ENCODE measurements at regions not wholly inside any gene's neighbourhood (a gene's known extent, or its start where the extent isn't known, plus 50 kb on each side); places are given as distances from the start of the nearest gene placed in this dataset.
"Not testable (repeated sequence)": the region's sequence is repeated elsewhere in the genome, so short reads cannot be mapped to it uniquely, and the experiment has no call there.

DNA sequence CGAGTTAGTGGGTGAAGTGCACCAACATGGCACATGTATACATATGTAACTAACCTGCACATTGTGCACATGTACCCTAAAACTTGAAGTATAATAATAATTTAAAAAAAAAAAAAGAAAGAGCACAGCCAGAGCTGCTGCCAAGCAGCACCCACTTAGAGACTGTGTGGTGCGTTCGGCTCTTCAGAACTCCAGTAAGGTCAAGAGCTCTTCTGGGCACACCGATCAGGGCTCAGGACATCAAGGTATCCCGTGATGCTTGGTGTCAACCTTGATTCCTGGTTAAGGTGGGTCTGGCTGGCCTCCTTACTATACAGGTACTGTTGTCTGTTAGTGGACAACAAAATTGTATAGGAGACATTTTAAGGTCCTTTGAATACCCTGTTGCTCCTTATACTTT is 385.7 kb upstream of the AKR1E2 start:
- DNase-seq (ENCODE audit: low spot score), result no peak

DNA sequence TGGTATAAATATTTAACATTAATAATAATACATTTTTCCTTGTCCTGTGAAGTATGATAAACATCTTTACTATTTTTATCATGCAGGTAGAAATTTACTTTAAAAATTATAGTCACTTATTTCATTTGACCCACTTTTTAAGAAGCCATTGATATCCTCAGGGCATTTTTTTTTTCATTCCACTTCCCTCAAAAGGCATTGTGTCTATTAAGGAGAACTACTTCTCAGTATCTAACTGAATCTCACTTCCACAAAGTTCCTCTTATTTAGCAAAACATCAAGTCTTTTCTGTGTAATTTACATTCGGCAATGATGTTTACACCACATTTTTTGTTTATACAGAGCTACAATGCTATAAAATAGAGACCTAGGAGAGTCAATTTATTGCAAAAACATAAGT is 388.2 kb upstream of the AKR1E2 start:
- DNase-seq (ENCODE audit: low spot score), result no peak

GRCh38 chr10:4437061-4437460 is 388.9 kb upstream of the AKR1E2 start:
- no peak for DNase-seq (ENCODE audit: low spot score)

DNA sequence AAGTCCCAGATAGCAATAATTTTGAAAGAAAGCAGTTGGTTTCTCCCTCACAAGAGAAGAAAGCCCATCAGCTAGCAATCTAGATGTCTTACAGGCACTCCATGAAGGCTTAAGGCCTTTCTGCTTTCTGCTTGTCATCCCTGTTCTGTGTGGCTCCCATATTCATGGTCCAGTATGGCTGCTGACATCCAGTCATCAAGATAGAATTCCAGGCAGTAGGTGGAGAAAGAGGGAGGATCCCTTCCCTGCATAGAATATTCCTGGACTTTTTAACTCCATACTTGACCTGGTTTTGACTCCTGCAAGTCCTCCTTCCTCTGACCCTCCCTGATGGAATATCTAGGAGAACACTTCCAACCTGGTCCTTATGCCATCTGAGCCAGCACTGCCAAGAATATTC is 389.9 kb upstream of the AKR1E2 start:
- DNase-seq (ENCODE audit: low spot score), result no peak

DNA sequence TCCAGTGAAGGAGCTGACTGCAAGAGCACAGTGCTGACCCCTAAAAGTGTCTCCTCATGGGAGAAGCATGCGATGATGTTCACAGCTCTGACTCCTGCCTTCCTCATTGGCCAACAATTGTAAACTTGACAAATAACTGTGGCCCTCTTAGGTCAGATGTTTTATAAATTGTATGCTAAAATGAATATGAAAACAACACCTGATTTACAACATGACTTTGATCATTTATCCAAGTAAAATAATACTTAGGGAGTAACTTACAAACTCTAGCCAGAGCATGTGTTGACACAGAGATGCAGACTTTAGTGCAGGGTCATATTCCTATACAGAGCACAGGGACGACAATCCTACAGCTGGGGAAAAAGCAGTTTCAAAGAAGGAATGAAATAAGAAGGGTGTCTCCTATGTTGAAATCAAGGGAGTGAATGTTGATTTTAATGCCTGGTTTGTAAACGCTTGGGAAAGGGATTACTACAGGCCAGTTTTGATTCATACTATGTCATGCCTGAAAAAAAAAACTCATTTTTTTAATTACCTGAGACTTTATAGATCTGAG is 391.4 kb upstream of the AKR1E2 start:
- DNase-seq (ENCODE audit: low spot score), result no peak

DNA sequence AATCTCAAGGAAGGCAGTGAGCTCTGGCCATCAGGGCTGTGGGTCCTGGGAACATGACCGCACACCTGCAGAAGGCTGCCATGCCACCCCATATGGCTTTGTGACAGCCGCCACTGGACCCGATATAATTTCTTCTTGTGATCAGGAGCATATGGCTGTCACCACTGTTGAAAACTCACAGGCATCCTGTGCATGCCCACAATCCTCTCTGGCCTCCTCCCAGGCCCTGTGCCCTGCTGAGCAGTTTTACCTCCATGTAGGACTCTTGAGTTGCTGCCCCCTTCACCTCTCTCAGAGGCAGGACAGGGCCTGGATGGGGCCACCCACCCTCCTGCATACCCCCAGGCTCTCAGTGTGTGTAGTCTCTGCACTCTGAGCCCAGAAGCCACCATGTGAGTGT is 391.9 kb upstream of the AKR1E2 start:
- no peak for DNase-seq (ENCODE audit: low spot score)

GRCh38 chr10:4431114-4431863 is 394.7 kb upstream of the AKR1E2 start:
- DNase-seq (ENCODE audit: low spot score), result no peak

GRCh38 chr10:4429571-4429970 is 396.4 kb upstream of the AKR1E2 start:
- no peak for DNase-seq (ENCODE audit: low spot score)

DNA sequence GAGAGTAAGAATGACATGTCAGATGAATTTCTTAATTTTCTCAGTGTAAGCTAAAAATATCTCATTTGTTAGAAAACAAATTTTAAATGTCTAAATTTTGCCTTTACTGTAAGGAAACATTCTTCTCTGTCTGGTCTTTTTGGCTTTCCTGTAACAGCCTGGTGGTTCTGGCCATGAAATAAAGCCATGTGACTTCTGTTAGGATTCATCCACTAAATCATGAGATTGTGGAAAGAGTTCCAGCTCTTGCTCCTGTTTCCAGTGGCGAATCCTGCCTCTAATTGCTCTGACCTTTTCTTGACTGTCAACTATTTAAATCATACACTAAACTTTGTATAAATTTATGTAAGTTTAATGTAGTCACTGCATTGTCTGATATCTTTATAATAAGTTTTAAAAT is 398.5 kb upstream of the AKR1E2 start:
- no peak for DNase-seq (ENCODE audit: low spot score)

GRCh38 chr10:4426866-4427265 is 399.1 kb upstream of the AKR1E2 start:
- no peak for DNase-seq (ENCODE audit: low spot score)

DNA sequence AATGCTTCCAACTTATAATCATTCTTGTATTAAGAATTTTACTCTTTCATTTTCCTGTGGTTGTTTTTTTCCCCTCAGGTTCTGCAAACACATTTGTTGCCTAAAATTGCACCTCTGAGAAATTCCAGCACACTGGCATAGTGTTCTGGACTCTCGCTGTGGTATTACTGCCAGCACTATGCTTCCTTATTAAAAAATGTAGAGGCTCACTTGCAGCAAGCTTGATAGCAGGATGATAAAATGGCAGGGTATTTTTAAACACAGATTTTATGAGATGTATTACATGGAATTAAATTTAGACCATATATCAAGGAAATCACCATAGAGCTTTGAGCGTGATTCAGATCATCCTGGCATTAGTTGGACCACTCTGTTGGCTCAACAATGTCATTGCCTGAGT is 416.7 kb upstream of the AKR1E2 start:
- DNase-seq (ENCODE audit: low spot score), result no peak

GRCh38 chr10:4407783-4408182 is 418.2 kb upstream of the AKR1E2 start:
- DNase-seq (ENCODE audit: low spot score), result peak; percentile 26

- no peak for DNase-seq (ENCODE audit: low spot score)
These were observed 420.2 kb upstream of the AKR1E2 start for GRCh38 chr10:4405828-4406227.

DNA sequence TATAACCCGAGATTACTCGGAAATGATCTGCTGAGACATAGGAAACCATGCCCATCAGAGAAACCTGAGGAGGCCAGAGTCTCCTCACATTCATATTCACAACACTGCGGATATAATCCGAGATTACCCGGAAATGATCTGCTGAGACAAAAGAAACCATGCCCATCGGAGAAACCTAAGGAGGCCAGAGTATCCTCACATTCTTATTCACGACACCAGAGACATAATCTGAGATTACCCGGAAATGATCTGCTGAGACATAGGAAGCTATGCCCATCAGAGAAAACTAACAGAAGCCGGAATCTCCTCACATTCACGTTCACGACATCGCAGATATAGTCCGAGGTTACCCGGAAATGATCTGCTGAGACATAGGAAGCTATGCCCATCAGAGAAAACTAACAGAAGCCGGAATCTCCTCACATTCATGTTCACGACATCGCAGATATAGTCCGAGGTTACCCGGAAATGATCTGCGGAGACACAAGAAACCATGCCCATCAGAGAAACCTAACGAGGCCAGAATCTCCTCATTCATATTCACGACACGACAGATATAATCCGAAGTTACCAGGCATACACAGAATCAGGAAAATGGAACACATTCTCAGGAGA is 422.3 kb upstream of the AKR1E2 start:
- DNase-seq (ENCODE audit: low spot score), result no peak

DNA sequence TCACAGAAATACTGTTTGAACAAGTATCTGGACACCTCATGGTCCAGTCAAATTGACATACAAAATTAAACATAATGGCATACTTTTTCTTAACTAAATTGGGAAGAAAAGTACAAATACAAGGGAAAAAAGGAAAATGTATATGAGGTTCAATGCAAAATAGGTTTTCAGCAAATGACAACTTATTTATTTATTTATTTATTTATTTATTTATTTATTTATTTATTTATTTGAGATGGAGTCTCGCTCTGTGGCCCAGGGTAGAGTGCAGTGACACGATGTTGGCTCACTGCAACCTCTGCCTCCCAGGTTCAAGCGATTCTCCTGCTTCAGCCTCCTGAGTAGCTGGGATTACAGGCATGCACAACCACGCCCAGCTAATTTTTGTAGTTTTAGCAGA is 424.9 kb upstream of the AKR1E2 start:
- DNase-seq (ENCODE audit: low spot score), result not testable (repeated sequence)

GRCh38 chr10:4399556-4399955 is 426.5 kb upstream of the AKR1E2 start:
- DNase-seq (ENCODE audit: low spot score), result no peak

GRCh38 chr10:4398602-4399001 is 427.4 kb upstream of the AKR1E2 start:
- no peak for DNase-seq (ENCODE audit: low spot score)

GRCh38 chr10:4397337-4397736 is 428.7 kb upstream of the AKR1E2 start:
- DNase-seq (ENCODE audit: low spot score), result no peak

DNA sequence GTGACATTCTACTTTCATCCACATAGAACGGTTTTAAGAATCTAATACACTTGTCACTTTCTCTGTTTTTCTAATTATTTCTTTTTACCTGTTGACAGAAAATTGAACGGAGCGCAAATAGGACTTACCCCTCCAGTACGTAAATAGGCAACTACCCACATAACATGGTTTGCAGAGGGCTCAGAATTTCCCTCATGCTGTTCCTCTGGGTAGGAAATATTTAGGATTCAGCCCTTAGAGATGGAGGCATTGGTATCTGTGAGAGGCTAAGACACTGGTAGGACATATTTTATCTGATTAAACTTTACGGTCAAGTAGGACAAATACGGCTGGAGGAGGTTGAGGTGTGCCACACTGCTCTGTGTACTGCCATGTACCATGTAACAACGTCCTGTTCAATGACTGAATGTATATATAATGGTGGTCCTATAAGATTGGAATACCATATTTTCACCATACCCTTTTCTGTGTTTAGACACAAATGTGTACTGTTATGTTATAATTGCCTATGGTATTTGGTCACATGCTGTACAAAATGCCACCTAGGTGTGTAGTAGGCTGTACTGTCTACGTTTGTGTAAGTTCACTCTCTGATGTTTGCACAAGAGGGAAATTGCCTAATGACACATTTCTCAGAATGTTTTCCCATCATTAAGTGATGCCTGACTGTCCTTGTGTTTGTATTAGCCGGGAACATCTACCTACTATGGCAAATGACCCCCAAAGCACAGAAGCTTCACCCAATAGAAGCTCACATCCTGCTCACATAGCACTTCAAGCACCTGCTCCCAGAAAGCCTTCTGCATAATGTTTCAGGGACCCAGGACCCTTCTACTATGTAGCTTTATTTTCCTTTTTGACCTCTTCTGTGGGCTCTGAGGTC is 429.4 kb upstream of the AKR1E2 start:
- DNase-seq (ENCODE audit: low spot score), result no peak

- no peak for DNase-seq (ENCODE audit: low spot score)
These were observed 430.3 kb upstream of the AKR1E2 start for GRCh38 chr10:4395731-4396130.

GRCh38 chr10:4394455-4394854 is 431.6 kb upstream of the AKR1E2 start:
- DNase-seq (ENCODE audit: low spot score), result not testable (repeated sequence)

DNA sequence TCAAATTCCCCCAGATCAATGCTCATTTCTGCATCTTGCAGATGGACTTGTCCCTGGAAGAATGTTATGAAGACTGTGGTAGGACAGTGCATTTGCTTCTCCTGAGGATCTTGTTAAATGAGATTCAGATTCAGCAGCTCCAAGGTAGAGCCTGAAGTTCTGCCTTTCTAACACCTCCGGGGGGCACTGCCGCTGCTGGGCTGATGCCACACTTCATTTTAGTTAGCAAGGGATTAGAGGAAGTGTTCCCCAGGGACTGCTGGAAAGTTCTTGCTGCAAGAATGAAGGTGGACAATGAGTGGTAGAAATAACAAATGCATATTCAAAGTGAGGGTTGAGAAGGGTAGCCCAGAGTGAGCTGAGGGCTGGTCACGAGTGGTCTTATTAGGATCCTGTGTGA is 434.3 kb upstream of the AKR1E2 start:
- no peak for DNase-seq (ENCODE audit: low spot score)

Measured in H4 (cell line).